ENCODE measurements at regions not wholly inside any gene's neighbourhood (a gene's known extent, or its start where the extent isn't known, plus 50 kb on each side); places are given as distances from the start of the nearest gene placed in this dataset.

GRCh38 chr4:38591617-38592337, 72.2 kb upstream of the KLF3 start:
- DNase-seq (ENCODE audit: low read depth, low spot score): no peak

GRCh38 chr4:38598489-38598888, 65.5 kb upstream of the KLF3 start:
- no peak for DNase-seq (ENCODE audit: low read depth, low spot score)

GRCh38 chr4:38600575-38600974, 63.4 kb upstream of the KLF3 start:
- DNase-seq (ENCODE audit: low read depth, low spot score): no peak

GRCh38 chr4:38601244-38601915, 62.6 kb upstream of the KLF3 start:
- DNase-seq (ENCODE audit: low read depth, low spot score): no peak

GRCh38 chr4:38601916-38602291, 62.1 kb upstream of the KLF3 start:
- no peak for DNase-seq (ENCODE audit: low read depth, low spot score)

- DNase-seq (ENCODE audit: low read depth, low spot score): no peak
Observed at GRCh38 chr4:38603652-38604051, 60.3 kb upstream of the KLF3 start.

GRCh38 chr4:38605181-38605752, 58.7 kb upstream of the KLF3 start:
- DNase-seq (ENCODE audit: low read depth, low spot score): no peak

- no peak for DNase-seq (ENCODE audit: low read depth, low spot score)
Observed at GRCh38 chr4:38605753-38606586, 58.0 kb upstream of the KLF3 start.

GRCh38 chr4:38606587-38606905, 57.5 kb upstream of the KLF3 start:
- no peak for DNase-seq (ENCODE audit: low read depth, low spot score)

GRCh38 chr4:38609614-38610013, 54.4 kb upstream of the KLF3 start:
- DNase-seq (ENCODE audit: low read depth, low spot score): no peak

- no peak for DNase-seq (ENCODE audit: low read depth, low spot score)
Observed at GRCh38 chr4:38610521-38610920, 53.5 kb upstream of the KLF3 start.

GRCh38 chr4:38610966-38611431, 53.0 kb upstream of the KLF3 start:
- no peak for DNase-seq (ENCODE audit: low read depth, low spot score)

GRCh38 chr4:38611676-38612075, 52.3 kb upstream of the KLF3 start:
- no peak for DNase-seq (ENCODE audit: low read depth, low spot score)

- DNase-seq (ENCODE audit: low read depth, low spot score): no peak
Observed at GRCh38 chr4:38612646-38613414, 51.2 kb upstream of the KLF3 start.

Measured in activated naive CD8-positive, alpha-beta T cell treated with anti-CD3 and anti-CD28 coated beads, Interleukin-2, amount 50 U/mL, for 16 hours (primary cell).